Prostate gland (tissue), 2 donors: ENCODE measurements at regions not wholly inside any gene's neighbourhood (a gene's known extent, or its start where the extent isn't known, plus 50 kb on each side); places are given as distances from the start of the nearest gene placed in this dataset.

Experiments used
- CTCF ChIP-seq, 4 experiments: fragments of 200-600 bp in 2 of 4; fragments of 450-650 bp in 2 of 4; sonication (generic) in 2 of 4; IDR thresholded peaks; 1 replicate in 3 of 4; 2 replicates in 1 of 4; pipeline ENCODE4 v1.5.1; 2016 to 2019; ENCODE audit warnings: antibody characterized with exemption in 4 of 4, mild to moderate bottlenecking in 2 of 4, moderate library complexity in 2 of 4
- POLR2AphosphoS5 ChIP-seq: sonication (generic); formaldehyde crosslinking; IDR thresholded peaks from one replicate; pipeline ENCODE4 v1.6.1; 2017; ENCODE audit warnings: antibody characterized with exemption

GRCh38 chr9:87100001-87100400, 152.7 kb upstream of the GAS1 start:
- TF ChIP-seq CTCF (IDR thresholded peaks at IDR 0.05) (no peak), POLR2AphosphoS5 (no peak)
